ENCODE measurements at regions not wholly inside any gene's neighbourhood (a gene's known extent, or its start where the extent isn't known, plus 50 kb on each side); places are given as distances from the start of the nearest gene placed in this dataset.

DNA sequence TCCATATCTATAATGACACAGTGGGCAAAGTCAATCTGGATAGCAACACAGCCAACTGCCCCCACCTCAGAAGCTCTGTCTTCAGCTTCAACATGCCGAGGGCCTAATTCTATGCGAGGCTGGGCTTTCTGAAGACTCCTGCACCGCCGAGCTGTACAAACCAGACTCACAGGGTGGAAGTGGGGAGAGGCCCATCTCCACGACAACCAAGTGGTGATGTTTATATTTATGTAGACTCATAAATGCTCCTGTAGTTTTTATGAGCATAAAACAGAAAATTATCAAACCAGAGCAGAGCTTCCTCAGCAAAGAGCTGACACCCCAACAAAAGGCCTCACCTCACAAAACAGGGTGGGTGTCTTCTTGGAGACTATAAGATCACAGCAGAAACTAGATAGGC, 77.0 kb upstream of the LGALSL start:
- no peak overlapping the region for H3K4me3 ChIP-seq (ENCODE audit: low read length)
- DNase-seq = no peak
- H3K27ac ChIP-seq (ENCODE audit: low read length) = no peak overlapping the region
- H3K9ac ChIP-seq (ENCODE audit: low read length) = no peak overlapping the region
- H3K4me1 ChIP-seq (ENCODE audit: low read length) = no peaks in the 10 kb centered on the region
- H3F3A ChIP-seq (ENCODE audit: insufficient read depth, low read length) = no peaks in the 10 kb centered on the region
- no peak overlapping the region for H2AFZ ChIP-seq (ENCODE audit: low read length)
- no peaks in the 10 kb centered on the region for H4K20me1 ChIP-seq (ENCODE audit: insufficient read depth, low read length)
- TF ChIP-seq, protein P1, sequence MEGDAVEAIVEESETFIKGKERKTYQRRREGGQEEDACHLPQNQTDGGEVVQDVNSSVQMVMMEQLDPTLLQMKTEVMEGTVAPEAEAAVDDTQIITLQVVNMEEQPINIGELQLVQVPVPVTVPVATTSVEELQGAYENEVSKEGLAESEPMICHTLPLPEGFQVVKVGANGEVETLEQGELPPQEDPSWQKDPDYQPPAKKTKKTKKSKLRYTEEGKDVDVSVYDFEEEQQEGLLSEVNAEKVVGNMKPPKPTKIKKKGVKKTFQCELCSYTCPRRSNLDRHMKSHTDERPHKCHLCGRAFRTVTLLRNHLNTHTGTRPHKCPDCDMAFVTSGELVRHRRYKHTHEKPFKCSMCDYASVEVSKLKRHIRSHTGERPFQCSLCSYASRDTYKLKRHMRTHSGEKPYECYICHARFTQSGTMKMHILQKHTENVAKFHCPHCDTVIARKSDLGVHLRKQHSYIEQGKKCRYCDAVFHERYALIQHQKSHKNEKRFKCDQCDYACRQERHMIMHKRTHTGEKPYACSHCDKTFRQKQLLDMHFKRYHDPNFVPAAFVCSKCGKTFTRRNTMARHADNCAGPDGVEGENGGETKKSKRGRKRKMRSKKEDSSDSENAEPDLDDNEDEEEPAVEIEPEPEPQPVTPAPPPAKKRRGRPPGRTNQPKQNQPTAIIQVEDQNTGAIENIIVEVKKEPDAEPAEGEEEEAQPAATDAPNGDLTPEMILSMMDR (IDR thresholded peaks at IDR 0.05; ENCODE audit: low read length) = no peak
- no peak for TF ChIP-seq EZH2phosphoT487 (IDR thresholded peaks at IDR 0.05; ENCODE audit: low read length)
- no peak for TF ChIP-seq EZH2 (optimal IDR thresholded peaks at IDR 0.05; ENCODE audit: low read depth, low read length)
- no peak overlapping the region for H3K4me2 ChIP-seq (ENCODE audit: low read depth, low read length)
- no peaks in the 10 kb centered on the region for H3K27me3 ChIP-seq (replicated peaks; ENCODE audit: insufficient read depth, low read length)
- H3K36me3 ChIP-seq (replicated peaks; ENCODE audit: insufficient read depth, low read length) = no peaks in the 10 kb centered on the region
- no peaks in the 10 kb centered on the region for H3K79me2 ChIP-seq (ENCODE audit: low read length)
- no peaks in the 10 kb centered on the region for H3K9me3 ChIP-seq (replicated peaks; ENCODE audit: insufficient read depth, low read length)
- H3K9me2 ChIP-seq (replicated peaks; ENCODE audit: insufficient read depth, low read length) = no peaks in the 10 kb centered on the region

- Histone ChIP-seq H3K27ac (ENCODE audit: low read length) (no peak overlapping the region), H3K36me3 (replicated peaks; ENCODE audit: insufficient read depth, low read length) (no peaks in the 10 kb centered on the region), H3K79me2 (ENCODE audit: low read length) (no peaks in the 10 kb centered on the region), H3K27me3 (replicated peaks; ENCODE audit: insufficient read depth, low read length) (no peaks in the 10 kb centered on the region), H3K4me1 (ENCODE audit: low read length) (no peaks in the 10 kb centered on the region), H4K20me1 (ENCODE audit: insufficient read depth, low read length) (no peaks in the 10 kb centered on the region), H3F3A (ENCODE audit: insufficient read depth, low read length) (no peaks in the 10 kb centered on the region), H3K9ac (ENCODE audit: low read length) (no peak overlapping the region), H3K9me3 (replicated peaks; ENCODE audit: insufficient read depth, low read length) (no peaks in the 10 kb centered on the region), H3K4me3 (ENCODE audit: low read length) (no peak overlapping the region), H3K9me2 (replicated peaks; ENCODE audit: insufficient read depth, low read length) (no peaks in the 10 kb centered on the region), H3K4me2 (ENCODE audit: low read depth, low read length) (no peak overlapping the region), H2AFZ (ENCODE audit: low read length) (no peak overlapping the region)
- TF ChIP-seq EZH2phosphoT487 (IDR thresholded peaks at IDR 0.05; ENCODE audit: low read length) = no peak
- no peak for TF ChIP-seq EZH2 (optimal IDR thresholded peaks at IDR 0.05; ENCODE audit: low read depth, low read length)
- TF ChIP-seq, protein P1 (IDR thresholded peaks at IDR 0.05; ENCODE audit: low read length) = no peak
- no peak for DNase-seq
These were observed 74.8 kb upstream of the LGALSL start for GRCh38 chr2:64379186-64379585.

- Histone ChIP-seq H3F3A (ENCODE audit: insufficient read depth, low read length) (no peaks in the 10 kb centered on the region), H3K79me2 (ENCODE audit: low read length) (no peaks in the 10 kb centered on the region), H3K27ac (ENCODE audit: low read length) (no peak overlapping the region), H3K9me2 (replicated peaks; ENCODE audit: insufficient read depth, low read length) (no peaks in the 10 kb centered on the region), H3K9ac (ENCODE audit: low read length) (no peak overlapping the region), H3K9me3 (replicated peaks; ENCODE audit: insufficient read depth, low read length) (no peaks in the 10 kb centered on the region), H3K4me1 (ENCODE audit: low read length) (no peaks in the 10 kb centered on the region), H3K4me3 (ENCODE audit: low read length) (no peak overlapping the region), H2AFZ (ENCODE audit: low read length) (no peak overlapping the region), H3K4me2 (ENCODE audit: low read depth, low read length) (no peak overlapping the region), H4K20me1 (ENCODE audit: insufficient read depth, low read length) (no peaks in the 10 kb centered on the region), H3K27me3 (replicated peaks; ENCODE audit: insufficient read depth, low read length) (no peaks in the 10 kb centered on the region), H3K36me3 (replicated peaks; ENCODE audit: insufficient read depth, low read length) (no peaks in the 10 kb centered on the region)
- TF ChIP-seq, protein P1 (IDR thresholded peaks at IDR 0.05; ENCODE audit: low read length) = no peak
- TF ChIP-seq EZH2phosphoT487 (IDR thresholded peaks at IDR 0.05; ENCODE audit: low read length) = no peak
- TF ChIP-seq EZH2 (optimal IDR thresholded peaks at IDR 0.05; ENCODE audit: low read depth, low read length) = no peak
- no peak for DNase-seq
These were observed 73.0 kb upstream of the LGALSL start for GRCh38 chr2:64380853-64381527.
